NCI-H2107 treated with DMSO at 0.1 percent for 48 hours (cell line): ENCODE measurements at regions not wholly inside any gene's neighbourhood (a gene's known extent, or its start where the extent isn't known, plus 50 kb on each side); places are given as distances from the start of the nearest gene placed in this dataset.

Source experiments
- DNase-seq: peaks from one replicate; lab custom pipeline; 2025; ENCODE audit not compliant: unreplicated experiment; lab: John Stamatoyannopoulos, UW

DNA sequence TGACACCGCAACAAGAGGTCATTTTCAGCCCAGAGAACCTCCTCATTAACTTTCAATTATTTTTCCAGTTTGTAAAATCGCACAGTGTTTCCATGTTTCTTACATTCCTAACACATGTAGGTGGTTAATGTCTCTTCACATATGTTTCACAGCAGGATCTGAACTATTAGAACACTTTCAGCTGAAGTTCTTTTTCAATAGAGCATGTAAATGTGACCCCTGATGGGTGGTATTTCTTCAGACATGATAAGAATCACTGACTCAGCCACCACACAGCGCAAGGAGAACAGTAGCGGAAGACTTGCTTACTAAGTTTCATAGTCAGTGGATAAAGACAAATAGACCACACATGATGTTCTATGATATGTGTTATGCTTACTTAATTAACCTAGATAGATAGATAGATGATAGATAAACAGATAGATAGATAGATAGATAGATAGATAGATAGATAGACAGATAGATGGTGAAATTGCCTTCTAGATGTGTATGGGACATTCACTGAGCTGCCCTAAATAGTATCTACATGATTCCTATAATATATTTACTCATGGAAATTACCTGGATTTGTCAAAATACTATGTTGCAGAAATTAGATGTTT, 1992.1 kb upstream of the NUDT12 start:
- no peak for DNase-seq

DNA sequence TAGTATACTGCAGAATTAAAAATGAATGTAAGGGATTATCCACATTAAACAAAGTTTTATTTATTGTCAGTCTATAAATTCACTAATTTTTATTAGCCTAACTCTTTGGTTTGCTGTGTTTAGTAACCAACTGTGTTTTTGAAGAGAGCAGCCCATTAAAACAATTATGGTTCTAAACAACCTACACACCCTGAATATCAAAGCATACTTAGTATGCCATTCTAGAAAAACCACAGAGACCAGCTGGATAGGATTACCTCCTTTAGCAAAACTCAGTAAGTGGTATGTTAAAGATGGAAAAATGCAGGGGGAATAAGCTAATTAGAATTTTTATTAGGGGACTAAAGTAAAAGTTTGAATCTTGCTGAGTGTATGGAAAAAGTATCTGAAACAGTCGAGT, 1981.7 kb upstream of the NUDT12 start:
- peak; percentile 26 for DNase-seq

DNA sequence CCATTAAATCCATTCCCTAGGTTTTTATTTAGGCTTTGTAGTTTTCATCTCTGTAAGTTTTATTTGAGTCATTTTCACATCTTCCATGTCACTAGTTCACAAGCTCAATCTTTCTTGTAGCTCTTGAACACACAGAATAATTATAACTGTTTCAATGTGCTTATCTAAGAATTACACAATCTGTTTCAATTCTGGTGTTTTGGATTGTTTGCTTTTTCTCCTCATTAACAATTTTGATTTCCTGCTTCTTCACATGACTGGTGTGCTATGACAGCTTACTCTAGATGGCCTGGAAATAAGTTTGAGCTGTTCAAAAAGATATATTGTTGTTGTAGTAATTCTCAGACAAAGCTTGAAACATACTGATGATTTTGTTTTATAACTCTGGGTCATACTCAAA, 1974.1 kb upstream of the NUDT12 start:
- DNase-seq = no peak

DNA sequence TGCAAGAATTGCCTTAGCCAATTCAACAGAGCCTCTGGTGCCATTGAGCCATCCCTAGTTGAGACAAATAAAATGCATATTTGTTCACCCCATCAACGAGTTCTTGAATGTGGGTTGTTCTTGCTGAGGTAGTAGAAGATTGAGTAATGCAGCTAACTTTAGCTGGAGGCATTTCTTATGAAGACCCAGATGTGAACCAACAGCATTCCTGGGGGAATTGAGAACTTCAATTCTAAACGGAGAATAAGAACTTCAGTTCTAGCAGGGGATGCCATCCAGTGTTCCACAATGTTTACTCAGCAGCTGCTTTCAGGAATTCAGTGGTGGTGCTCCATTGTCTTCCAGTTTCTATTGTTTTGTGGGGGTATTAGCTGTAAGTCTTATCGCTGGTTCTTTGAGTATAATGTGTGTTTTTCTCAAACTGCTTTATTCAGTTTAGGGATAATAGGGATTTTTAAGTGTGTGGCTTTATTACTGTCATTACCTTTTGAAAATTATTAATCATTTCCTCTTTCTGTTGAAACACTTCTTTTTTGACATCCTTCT, 1968.2 kb upstream of the NUDT12 start:
- DNase-seq = no peak

DNA sequence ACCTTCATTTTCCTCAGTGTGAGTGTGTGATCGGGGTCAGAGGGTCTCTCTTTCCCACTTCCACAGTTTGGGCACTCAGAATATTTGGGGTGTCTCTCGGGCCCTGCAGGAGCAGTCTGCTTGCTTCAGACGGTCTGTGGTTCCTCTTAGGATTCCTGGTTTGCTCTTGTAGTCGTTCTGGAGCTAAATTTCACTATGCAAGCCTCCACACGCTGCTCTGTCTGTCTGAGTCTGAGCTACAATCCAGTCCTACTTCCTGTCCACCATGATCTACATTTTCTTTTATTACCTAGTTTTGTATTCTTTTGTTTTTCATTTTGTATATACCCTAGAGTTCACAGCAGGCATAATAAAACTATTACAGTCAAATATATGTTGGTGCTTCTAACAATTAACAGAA, 1967.3 kb upstream of the NUDT12 start:
- no peak for DNase-seq

DNA sequence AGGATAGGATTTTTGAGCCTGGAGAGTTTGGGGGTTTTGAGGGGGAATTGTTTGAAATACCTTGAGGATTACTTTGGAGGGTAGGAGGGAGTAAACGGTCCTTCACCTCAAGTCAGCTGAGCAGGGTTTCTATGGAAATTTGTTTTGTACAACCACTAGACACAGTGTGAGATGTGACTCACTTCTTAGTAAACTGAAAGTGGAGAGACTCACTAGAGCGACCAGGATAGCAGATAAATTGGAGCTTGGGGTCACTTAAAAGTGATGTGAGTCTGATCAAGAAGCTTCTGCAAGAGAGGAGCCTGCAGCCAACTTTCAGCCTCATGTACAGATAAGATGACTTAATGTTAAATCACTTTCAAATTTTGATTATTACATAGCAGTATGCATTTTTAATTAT, 1945.9 kb upstream of the NUDT12 start:
- no peak for DNase-seq

DNA sequence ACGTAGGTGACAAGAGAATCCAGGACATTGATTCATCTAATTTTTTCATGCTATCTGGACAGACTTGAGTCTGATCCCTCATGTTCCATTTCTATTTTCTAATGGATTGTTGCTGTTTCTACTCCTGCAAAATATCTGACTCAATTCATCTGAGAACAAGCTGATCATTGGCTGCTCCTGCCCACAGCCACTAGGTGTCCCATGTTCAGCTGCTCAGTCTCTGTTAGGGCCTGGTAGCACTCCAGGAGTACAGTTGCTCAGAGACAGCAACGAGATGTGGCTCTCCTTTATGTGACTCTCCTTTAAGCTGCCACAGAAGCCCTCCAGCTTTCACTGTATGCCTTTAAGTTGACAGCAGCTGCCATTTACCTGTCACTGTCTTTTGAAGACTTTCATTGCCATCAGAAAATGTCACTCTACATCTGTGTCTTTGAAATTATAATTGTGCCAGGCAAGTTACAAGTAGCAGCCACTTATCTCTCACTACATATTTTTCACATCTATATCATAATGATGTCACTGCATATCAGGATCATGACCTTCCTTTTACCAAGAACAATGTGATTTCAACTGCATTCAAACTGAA, 1944.2 kb upstream of the NUDT12 start:
- DNase-seq = no peak

DNA sequence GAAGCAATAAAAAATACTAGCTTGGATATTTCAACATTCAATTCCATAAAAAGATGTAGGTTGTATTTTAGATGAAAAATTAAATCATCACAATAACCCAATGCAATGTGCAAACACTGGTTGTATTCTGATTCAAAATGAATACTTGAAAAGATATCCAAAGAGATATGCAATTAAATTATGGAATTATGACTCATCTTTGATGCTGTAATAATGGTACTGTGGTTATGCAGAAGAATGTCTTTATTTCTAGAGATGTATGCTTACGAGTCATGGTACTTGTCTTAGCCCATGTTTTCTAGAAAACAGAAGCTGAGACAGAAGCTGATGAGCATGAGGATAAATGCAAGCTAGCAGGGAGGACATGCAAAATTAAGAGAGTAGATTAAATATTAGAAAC, 1941.4 kb upstream of the NUDT12 start:
- DNase-seq = no peak

DNA sequence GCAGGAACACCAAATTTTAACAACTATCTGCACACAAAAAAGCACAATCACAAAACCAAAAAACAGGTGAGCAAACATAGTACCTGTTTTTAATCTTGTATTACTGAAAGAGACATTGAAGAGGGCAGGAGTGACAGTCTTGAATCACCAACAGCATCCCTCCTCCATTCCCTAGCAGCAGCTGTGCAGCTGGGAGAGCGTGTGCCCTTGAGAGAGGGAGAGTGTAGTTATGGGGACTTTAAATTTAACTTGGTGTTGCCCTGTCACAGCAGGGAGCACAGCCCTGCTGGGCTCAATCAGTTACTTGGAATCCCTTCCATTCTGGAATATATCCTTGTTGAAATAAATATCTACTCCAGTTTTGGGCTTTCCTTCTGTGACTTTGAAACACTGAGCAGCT, 1938.7 kb upstream of the NUDT12 start:
- peak; percentile 1 for DNase-seq

DNA sequence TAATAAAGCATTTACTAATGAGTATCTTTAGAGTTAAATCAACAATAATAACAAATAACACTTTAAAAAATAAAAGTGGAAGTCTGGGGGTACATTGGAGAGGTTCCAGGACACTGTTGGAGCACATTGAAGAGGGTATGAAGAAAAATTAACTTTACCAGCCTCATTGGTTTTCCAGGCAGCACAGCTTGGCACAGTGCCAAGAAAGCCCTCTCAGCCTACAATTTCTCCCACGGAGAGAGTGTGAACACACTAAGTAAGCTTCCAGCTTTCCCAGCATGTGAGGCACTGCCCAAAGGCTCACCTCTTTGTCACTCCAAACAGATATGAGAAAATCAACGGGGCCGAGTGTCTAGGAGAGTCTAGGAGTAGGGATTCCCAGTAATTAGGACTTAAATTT, 1912.8 kb upstream of the NUDT12 start:
- no peak for DNase-seq

DNA sequence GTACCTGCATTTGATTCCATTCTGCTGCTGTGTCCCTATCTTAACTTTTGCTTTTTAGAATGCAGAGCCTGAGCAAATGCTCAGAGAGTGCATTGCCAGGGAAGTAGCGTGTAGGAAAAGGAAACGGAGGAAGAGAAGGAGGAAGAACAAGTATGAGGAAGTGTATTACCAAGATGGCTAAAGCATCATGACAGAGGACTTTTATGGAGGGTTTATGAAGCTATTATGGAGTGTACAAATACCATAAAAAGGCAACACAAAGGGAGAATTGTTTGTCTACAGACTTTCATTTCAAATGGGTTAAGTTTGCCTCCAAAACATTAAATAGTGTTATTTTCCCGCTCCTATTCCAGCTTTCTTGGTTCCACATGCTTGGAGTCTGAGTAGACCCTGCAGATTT, 1899.8 kb upstream of the NUDT12 start:
- no peak for DNase-seq

DNA sequence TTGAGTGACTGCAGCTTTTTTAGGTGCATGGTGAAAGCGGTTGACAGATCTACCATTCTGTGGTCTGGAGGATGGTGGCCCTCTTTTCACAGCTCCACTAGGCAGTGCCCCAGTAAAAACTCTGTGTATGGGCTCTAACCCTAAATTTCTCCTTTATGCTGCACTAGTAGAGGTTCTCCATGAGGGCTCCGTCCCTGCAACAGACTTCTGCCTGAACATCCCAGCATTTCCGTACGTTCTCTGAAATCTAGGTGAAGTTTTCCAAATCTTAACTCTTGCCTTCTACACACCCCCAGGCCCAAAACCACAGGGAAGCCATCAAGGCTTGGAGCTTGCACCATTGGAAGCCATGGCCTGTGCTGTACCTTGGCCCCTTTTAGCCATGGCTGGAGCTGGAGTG, 1898.1 kb upstream of the NUDT12 start:
- no peak for DNase-seq

DNA sequence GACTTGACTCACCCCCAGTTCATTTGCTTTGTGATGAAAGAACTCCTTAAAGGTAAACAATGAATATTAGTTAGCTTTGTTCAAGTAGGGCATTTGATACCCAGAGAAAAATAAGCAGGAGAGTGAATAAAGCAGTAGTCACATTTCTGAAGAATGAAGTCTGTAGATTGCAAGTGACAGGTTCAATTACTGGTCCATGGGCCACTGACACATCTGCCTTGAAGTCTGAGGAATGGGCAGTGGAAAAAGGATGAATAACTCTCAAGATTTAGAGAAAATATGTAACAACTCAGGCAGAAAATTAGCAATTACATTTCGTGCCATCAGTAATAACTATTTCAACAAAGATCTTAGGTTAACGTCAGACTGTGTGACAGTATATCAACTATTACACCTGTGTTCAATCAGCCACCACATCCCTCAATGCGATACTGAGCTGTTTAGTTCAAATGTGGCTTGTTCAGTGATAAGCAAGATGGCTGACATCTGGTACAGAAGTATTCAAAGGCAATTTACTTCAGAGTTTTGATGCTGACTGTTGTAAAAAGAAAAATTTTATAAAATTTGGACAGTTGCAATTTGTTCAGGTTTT, 1890.7 kb upstream of the NUDT12 start:
- no peak for DNase-seq

DNA sequence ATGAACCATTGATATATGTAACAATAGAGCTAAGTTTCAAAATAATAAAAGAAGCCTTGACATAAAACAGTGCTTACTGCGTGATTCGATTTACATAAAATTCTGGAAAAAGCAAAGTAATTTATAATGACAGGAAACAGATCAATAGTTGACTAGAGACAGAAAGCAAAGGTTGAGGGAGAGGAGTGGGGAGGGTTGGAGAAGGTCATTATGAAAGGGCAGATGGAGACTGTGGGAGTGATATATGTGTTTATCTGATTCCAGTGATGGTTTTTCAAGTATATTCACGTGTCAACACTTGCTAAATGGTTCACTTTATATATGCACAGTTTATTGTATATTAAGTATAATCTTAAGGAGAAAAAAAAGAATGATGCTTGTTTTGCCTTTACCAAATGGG, 1885.7 kb upstream of the NUDT12 start:
- DNase-seq = no peak

DNA sequence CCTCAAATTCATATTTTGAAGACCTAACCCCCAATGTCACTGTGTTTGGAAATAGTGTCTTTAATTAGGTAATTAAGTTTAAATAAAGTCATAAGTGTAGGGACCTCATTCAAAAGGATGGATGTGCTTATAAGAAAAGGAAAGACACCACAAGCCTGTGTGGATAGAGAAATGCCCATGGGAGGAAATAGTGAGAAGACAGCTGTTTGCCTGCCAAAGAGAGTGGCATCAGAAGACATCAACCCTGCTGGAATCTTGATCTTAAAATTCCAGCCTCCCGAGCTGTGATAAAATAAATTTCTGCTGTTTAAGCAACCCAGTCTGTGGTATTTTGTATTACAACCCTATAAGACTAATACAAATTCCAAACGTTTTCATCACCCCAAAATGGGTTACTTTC, 1867.9 kb upstream of the NUDT12 start:
- DNase-seq = no peak

DNA sequence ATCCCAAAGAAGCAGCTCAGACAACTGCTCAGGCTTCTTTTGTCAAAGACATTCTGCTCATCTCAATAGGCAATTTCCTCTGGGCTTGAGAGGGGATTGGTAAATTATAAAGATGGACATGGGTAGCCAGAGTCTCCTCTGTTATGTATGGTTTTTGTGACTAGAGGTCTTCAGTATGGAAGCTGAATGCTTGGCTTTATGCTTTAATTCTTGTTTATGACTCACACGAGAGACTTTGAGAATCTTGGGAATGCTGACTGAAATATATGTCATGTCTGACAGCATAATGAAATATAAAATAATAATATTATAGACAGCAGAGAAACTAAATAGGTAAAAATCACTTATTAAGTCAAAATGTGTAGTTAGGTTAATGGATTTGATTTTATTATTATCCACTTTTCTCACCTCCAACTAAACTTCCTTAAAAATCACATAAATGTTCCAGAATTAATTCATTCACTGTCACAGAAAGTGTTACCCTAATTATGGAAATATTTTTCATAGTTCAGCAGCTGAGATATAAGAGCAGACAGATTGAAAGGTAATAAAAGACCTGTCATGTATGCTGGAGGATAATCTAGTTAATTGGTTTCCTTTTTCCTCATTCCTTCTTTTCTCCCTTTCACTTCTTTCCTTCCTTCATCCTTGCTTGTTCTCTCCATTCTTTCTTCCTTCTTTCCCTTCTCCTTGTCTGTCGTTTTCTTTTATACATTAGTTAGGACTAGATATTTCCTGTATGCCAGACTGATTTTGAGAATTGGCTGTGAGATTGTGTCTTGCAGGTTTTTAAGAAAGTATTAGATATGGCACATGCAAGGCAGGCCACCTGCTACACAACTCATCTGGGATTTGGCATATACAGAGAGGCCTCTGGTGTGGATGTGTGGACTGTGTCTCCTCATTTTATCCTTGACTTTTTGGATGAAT, 1866.1 kb upstream of the NUDT12 start:
- DNase-seq = no peak

DNA sequence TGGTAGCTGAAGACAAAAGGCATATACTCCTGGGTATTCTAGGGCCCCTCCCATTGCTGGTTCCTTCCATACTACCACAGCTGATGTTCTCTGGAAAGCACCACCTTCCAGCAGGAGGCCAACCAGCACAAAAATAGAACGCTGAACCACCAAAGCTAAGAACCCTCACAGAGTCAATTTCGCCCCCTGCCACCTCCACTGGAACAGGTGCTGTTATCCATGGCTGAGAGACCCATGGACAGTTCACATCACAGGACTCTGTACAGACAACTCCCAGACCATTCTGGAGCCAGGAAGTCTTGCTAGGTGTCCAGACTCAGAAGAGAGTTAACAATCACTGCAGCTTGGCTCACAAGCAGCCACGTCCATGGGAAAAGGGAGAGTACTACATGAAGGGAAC, 1851.5 kb upstream of the NUDT12 start:
- DNase-seq = no peak

DNA sequence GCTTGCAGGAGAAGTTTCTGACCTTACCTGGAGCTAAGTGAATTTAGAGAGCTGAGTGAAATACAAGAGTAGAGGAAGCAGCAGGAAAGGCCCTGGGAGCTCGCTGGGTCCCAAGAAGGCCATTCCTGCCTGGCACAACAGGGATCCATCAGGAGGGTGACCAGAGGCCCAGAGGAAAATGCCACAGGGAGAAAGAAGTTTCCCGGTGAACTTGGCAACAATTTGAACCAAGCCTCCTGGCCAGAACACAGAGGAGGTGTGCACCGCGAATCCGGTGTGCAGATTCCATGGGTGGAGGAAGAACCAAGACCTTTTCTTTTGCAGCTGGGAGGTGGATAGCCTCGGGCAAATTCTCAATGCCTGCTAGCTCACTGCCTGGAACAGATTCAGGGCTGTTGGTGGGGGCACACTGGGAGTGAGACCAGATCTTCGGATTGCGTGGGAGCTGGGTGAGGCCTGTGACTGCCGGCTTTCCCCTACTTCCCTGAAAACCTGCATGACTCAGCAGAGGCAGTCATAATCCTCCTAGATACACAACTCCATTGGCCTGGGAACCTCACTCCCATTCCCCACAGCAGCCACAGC, 1850.9 kb upstream of the NUDT12 start:
- no peak for DNase-seq

DNA sequence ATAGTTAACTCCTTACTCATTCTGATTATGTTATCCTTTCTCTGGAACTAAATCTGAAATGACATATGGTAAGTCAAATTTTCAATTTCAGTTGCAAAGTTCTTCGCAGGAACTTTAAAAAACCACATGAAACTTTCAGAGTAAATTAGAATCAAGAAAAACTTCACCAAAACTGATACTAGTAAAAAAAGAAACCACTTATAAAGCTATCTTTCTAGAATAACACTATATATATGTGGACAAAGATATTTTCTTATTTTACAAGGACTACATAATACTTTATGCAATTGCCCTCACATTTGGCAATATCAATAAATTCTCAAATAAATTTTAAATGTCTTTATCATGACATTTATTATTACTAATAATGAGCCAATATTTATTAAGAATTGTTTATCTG, 1847.1 kb upstream of the NUDT12 start:
- DNase-seq = no peak

DNA sequence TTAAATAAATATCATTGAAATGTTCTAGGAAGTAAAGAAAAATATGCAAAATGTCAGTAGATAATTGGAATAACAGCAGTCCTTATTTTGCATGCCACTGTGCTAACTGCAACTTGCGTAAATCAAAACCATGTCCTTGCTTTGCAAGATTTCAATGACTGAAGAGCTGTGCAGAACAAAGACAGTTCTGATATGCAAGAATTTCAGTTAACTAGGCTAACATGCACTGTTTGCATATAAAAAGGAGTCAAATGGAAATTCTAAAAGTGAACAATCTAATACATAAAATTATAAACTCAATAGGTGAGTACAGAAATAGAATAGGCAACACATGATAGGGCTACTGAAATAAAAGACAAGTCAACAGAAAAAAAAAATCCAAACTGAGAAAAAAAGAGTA, 1844.6 kb upstream of the NUDT12 start:
- DNase-seq = no peak

DNA sequence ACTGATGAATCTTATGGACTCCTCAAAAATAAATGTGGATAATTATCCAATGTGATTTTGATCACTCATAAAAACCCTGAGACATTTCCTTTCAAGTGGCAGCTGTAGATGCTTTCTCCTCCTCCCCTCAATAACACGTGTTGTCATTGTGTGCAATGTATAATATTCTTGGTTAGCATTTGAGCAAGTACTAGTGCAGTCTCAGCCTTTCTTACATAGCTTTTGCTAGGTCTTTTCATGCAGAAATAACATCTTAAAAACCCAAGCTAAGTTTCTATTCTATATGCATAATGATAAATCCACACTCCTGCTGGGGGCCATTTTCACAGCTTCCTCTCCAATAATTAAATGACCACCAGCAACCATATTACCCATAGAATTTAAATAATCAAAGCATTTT, 1835.2 kb upstream of the NUDT12 start:
- no peak for DNase-seq
